ENCODE measurements at regions not wholly inside any gene's neighbourhood (a gene's known extent, or its start where the extent isn't known, plus 50 kb on each side); places are given as distances from the start of the nearest gene placed in this dataset.

GRCh38 chr13:90968166-90968904 is 379.2 kb upstream of the MIR17HG start:
- peak; percentile 84 for TF ChIP-seq CTCF (conservative IDR thresholded peaks at IDR 0.05; ENCODE audit: low read depth, low read length)
- DNase-seq (ENCODE audit: low read depth): no peak
- H3K4me3 ChIP-seq (ENCODE audit: low read depth, low read length): no peak overlapping the region

- DNase-seq (ENCODE audit: low read depth): no peak
- TF ChIP-seq CTCF (conservative IDR thresholded peaks at IDR 0.05; ENCODE audit: low read depth, low read length): no peak
- no peak overlapping the region for H3K4me3 ChIP-seq (ENCODE audit: low read depth, low read length)
These were observed 373.1 kb upstream of the MIR17HG start for GRCh38 chr13:90974249-90974975.

GRCh38 chr13:90979059-90979458 is 368.4 kb upstream of the MIR17HG start:
- H3K4me3 ChIP-seq (ENCODE audit: low read depth, low read length): no peak overlapping the region
- DNase-seq (ENCODE audit: low read depth): no peak
- no peak for TF ChIP-seq CTCF (conservative IDR thresholded peaks at IDR 0.05; ENCODE audit: low read depth, low read length)

- TF ChIP-seq CTCF (conservative IDR thresholded peaks at IDR 0.05; ENCODE audit: low read depth, low read length): no peak
- DNase-seq (ENCODE audit: low read depth): no peak
- H3K4me3 ChIP-seq (ENCODE audit: low read depth, low read length): no peak overlapping the region
These were observed 362.7 kb upstream of the MIR17HG start for GRCh38 chr13:90984756-90985155.

GRCh38 chr13:90995001-90995400 is 352.5 kb upstream of the MIR17HG start:
- H3K4me3 ChIP-seq (ENCODE audit: low read depth, low read length): no peak overlapping the region
- no peak for DNase-seq (ENCODE audit: low read depth)
- no peak for TF ChIP-seq CTCF (conservative IDR thresholded peaks at IDR 0.05; ENCODE audit: low read depth, low read length)

GRCh38 chr13:90995614-90996013 is 351.9 kb upstream of the MIR17HG start:
- TF ChIP-seq CTCF (conservative IDR thresholded peaks at IDR 0.05; ENCODE audit: low read depth, low read length): no peak
- H3K4me3 ChIP-seq (ENCODE audit: low read depth, low read length): no peak overlapping the region
- DNase-seq (ENCODE audit: low read depth): no peak

All from epithelial cell of proximal tubule (primary cell).